COLO668 (cell line): ENCODE measurements at regions not wholly inside any gene's neighbourhood (a gene's known extent, or its start where the extent isn't known, plus 50 kb on each side); places are given as distances from the start of the nearest gene placed in this dataset.

ENCODE experiments used
- DNase-seq: peaks from one replicate; lab custom pipeline; 2025; ENCODE audit not compliant: unreplicated experiment; lab: John Stamatoyannopoulos, UW

- DNase-seq: peak; percentile 74
Observed at GRCh38 chr3:194003114-194004057, 132.6 kb upstream of the HES1 start.

- no peak for DNase-seq
Observed at GRCh38 chr3:194005930-194006501, 129.9 kb upstream of the HES1 start.

- no peak for DNase-seq
Observed at GRCh38 chr3:194007592-194008337, 128.2 kb upstream of the HES1 start.

- no peak for DNase-seq
Observed at GRCh38 chr3:194009019-194009418, 126.9 kb upstream of the HES1 start.

- DNase-seq: no peak
Observed at GRCh38 chr3:194009892-194010533, 125.9 kb upstream of the HES1 start.

GRCh38 chr3:194011807-194012206 lies 124.1 kb upstream of the HES1 start:
- DNase-seq: no peak

DNA sequence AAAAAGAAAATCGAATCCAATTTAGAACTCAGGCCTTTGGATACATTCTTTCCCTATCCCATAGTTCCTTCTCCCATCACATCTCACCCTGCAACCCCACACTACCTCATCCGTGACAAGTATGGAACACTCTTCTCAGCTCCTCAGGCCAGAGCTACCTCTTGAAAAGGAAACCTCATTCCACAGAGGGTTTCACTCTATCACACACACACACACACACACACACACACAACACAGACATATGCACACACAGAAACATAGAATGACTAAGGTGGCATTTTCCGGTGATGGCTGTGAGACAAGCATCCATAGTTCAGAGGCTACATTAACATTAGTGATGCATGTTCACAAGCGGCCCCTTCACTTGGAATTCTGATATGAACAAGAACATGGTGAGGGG lies 122.0 kb upstream of the HES1 start:
- DNase-seq: no peak

- no peak for DNase-seq
Observed at GRCh38 chr3:194014756-194015155, 121.2 kb upstream of the HES1 start.

DNA sequence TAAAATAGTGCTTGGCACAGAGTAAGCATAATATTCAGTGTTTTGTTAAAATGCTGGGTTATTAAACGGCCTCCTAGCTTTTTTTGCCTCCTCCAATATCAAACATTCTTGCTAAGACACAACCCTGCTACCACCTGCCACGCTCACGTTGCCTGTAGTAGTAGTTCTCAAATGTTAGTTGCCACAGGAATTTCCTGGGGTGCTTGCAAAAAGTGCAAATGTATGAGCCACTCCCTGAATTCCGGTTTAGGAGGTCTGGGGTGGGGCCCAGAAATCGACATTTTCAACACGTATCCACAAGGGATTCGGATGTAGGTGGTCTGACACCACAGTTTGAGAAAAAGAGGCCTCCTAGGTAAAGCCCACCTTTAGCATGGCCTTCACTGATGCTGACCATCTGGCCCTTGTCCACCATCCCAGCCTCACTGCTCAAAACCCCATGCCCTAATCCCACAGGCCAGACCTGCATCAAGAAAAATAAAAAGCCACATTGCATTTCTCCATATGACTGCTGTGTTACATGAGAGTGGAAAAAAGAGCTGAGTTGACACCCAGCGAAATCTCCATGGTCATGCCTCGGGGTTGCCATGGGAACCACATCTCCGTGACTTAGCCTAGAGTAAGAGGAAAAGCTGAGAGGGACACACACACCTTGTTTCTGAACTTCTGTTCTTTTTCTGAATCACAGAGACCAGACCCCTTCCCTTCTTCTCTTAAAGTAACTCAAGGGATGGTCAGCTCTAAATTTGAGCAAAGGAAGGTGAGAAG lies 116.4 kb upstream of the HES1 start:
- no peak for DNase-seq

DNA sequence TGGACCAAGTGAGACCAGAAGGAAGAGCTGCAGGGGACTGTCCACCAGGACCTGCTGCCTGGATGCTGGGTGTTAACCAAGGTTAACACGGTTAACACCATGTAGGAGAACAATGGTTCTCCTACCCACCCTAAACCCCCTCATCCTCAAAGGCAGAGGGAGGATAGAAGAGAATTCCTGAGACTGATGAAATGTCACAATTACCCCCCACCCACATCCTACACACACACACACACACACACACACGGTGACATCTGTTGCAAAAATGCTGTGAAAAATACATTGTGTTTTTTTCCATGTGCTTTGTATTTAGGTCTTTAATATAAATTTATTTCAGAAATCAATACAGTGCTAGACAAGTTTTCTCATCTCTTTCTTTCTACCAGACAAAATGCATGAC lies 113.9 kb upstream of the HES1 start:
- no peak for DNase-seq

DNA sequence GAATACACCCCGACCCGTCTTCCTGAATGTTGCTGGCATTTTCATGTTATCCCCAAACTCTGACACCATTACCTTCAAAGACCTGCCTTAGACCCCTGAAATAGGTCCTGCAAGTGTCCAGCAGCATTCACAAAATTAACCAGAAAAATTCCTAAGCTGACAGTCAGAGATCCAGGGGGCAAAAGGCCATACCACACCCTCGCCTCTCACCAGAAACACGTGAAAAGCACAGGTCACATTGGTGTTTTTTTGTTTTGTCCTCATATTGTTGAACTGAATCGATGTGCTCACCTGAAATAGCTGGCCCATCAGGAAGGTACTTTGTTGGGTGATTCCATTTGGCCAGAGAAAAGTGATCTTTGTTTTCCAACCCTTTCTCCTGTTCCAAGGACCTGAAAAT lies 113.1 kb upstream of the HES1 start:
- no peak for DNase-seq

- peak; percentile 17 for DNase-seq
Observed at GRCh38 chr3:194023501-194024280, 112.3 kb upstream of the HES1 start.

DNA sequence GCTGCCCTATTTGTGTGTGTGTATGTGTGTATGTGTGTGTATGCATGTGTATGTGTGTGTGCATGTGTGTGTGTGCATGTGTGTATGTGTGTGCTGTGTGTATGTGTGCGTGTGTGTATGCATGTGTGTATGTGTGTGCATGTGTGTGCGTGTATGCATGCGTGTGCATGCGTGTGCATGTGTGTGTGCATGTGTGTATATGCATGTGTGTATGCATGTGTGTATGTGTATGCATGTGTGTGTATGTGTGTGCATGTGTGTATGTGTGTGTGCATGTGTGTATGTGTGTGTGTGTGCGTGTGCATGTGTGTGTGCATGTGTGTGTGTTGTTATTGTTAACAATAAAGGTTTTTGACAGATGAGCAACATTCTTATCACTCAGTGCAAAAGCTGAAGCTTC lies 110.8 kb upstream of the HES1 start:
- no peak for DNase-seq

- DNase-seq: no peak
Observed at GRCh38 chr3:194025951-194026350, 110.0 kb upstream of the HES1 start.

- no peak for DNase-seq
Observed at GRCh38 chr3:194028434-194029004, 107.4 kb upstream of the HES1 start.

GRCh38 chr3:194029846-194030245 lies 106.1 kb upstream of the HES1 start:
- DNase-seq: no peak

- peak; percentile 77 for DNase-seq
Observed at GRCh38 chr3:194030372-194030771, 105.6 kb upstream of the HES1 start.

DNA sequence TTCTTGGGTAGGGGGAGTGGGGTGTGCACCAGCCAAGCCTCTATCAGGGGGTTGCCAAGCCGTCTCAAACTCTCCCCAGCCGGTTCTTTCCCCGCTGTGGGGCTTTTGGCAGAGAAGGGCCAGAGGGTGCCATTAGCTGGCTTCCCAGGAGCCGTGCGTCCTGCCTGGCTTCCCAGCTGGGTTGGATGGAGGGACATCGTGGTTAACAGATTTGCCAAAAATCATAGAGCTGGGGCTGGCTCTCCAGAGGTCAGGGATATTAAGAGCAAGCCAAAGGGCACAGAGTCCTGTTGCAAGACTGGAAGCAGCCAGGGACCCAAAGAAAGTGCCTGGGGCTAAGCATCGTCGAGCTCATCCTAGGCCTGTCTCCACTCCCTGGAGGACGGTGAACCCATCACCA lies 104.6 kb upstream of the HES1 start:
- DNase-seq: no peak

GRCh38 chr3:194031867-194032635 lies 103.9 kb upstream of the HES1 start:
- DNase-seq: no peak
